Prostate gland (tissue), 2 donors: ENCODE measurements at regions not wholly inside any gene's neighbourhood (a gene's known extent, or its start where the extent isn't known, plus 50 kb on each side); places are given as distances from the start of the nearest gene placed in this dataset.

ENCODE experiments used
- POLR2A ChIP-seq: fragments of 450-650 bp; IDR thresholded peaks from one replicate; pipeline ENCODE4 v1.6.1; 2016; ENCODE audit warnings: antibody characterized with exemption, mild to moderate bottlenecking
- POLR2AphosphoS5 ChIP-seq: sonication (generic); formaldehyde crosslinking; IDR thresholded peaks from one replicate; pipeline ENCODE4 v1.6.1; 2017; ENCODE audit warnings: antibody characterized with exemption
- TF ChIP-seq, protein P1 (sequence below), 4 experiments: fragments of 200-600 bp in 2 of 4; fragments of 450-650 bp in 2 of 4; sonication (generic) in 2 of 4; IDR thresholded peaks; 1 replicate in 3 of 4; 2 replicates in 1 of 4; pipeline ENCODE4 v1.5.1; 2016 to 2019; ENCODE audit warnings: antibody characterized with exemption in 4 of 4, mild to moderate bottlenecking in 2 of 4, moderate library complexity in 2 of 4

DNA sequence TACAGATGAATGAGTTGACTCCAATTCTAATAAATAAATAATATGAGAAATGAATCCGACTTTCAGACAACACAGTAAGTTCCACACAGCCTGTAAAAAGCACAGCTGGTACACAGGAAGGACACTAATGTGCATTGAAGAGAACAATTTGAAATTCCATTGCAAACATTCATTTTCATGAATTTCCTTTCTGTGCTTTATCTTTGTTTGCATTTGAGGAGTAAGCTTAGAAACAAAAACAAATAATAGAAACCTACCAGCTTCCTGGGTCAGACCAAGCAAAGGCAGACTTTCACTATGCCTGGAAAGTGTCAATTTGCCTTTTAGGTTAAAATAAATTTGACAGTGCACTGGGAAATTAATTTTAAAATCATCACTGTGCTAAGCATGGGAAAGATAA lies 143.8 kb upstream of the VLDLR start:
- TF ChIP-seq, protein P1, sequence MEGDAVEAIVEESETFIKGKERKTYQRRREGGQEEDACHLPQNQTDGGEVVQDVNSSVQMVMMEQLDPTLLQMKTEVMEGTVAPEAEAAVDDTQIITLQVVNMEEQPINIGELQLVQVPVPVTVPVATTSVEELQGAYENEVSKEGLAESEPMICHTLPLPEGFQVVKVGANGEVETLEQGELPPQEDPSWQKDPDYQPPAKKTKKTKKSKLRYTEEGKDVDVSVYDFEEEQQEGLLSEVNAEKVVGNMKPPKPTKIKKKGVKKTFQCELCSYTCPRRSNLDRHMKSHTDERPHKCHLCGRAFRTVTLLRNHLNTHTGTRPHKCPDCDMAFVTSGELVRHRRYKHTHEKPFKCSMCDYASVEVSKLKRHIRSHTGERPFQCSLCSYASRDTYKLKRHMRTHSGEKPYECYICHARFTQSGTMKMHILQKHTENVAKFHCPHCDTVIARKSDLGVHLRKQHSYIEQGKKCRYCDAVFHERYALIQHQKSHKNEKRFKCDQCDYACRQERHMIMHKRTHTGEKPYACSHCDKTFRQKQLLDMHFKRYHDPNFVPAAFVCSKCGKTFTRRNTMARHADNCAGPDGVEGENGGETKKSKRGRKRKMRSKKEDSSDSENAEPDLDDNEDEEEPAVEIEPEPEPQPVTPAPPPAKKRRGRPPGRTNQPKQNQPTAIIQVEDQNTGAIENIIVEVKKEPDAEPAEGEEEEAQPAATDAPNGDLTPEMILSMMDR (IDR thresholded peaks at IDR 0.05) = no peak
- TF ChIP-seq POLR2A (no peak), POLR2AphosphoS5 (peak; percentile 45)
